Right ventricle myocardium superior (tissue), 1 donor: ENCODE measurements at regions not wholly inside any gene's neighbourhood (a gene's known extent, or its start where the extent isn't known, plus 50 kb on each side); places are given as distances from the start of the nearest gene placed in this dataset.

Experiments
- ATAC-seq: fragments of 200-7000 bp; cut with Tn5 transposase; one replicate; pipeline ENCODE4 v1.9.1; 2020; ENCODE audit warnings: mild to moderate bottlenecking; ENCODE audit not compliant: poor library complexity
- DNase-seq: peaks from one replicate; pipeline ENCODE4 v3.0.0-alpha.2; 2020
- intact Hi-C: fragments of 100-400 bp; cut with DNase I; formaldehyde crosslinking; loops from one replicate; pipeline ENCODE4 v1.11.2; 2022
- donor health status: DM: no; HTN: yes; CAD: no; lungs with severe emphysema.

- intact Hi-C loops, result no loop called here
- no peak for DNase-seq
- ATAC-seq, result no peak
These were observed 575.9 kb downstream of the MID1IP1 start for GRCh38 chrX:39377157-39377556.

GRCh38 chrX:39377773-39378172 lies 576.5 kb downstream of the MID1IP1 start:
- intact Hi-C loops, result no loop called here
- DNase-seq (no peak), ATAC-seq (no peak)

- DNase-seq (no peak), ATAC-seq (no peak)
- intact Hi-C loops, result no loop called here
These were observed 580.2 kb downstream of the MID1IP1 start for GRCh38 chrX:39381422-39381821.

- intact Hi-C loops, result no loop called here
- no peak for ATAC-seq
- DNase-seq, result no peak
These were observed 583.7 kb downstream of the MID1IP1 start for GRCh38 chrX:39384996-39385395.

- DNase-seq, result no peak
- intact Hi-C loops, result no loop called here
- ATAC-seq, result no peak
These were observed 587.5 kb downstream of the MID1IP1 start for GRCh38 chrX:39388730-39389129.

GRCh38 chrX:39396358-39396995 lies 595.2 kb downstream of the MID1IP1 start:
- intact Hi-C loops, result no loop called here
- no peak for DNase-seq
- no peak for ATAC-seq

GRCh38 chrX:39397561-39398199 lies 596.4 kb downstream of the MID1IP1 start:
- DNase-seq (no peak), ATAC-seq (no peak)
- intact Hi-C loops, result no loop called here

GRCh38 chrX:39398215-39398962 lies 597.1 kb downstream of the MID1IP1 start:
- intact Hi-C loops, result no loop called here
- DNase-seq, result no peak
- no peak for ATAC-seq

- peak; percentile 50 for DNase-seq
- ATAC-seq, result no peak
- intact Hi-C loops, result no loop called here
These were observed 597.7 kb downstream of the MID1IP1 start for GRCh38 chrX:39398963-39399261.

GRCh38 chrX:39399387-39399786 lies 598.1 kb downstream of the MID1IP1 start:
- intact Hi-C loops, result no loop called here
- no peak for ATAC-seq
- no peak for DNase-seq

- ATAC-seq, result no peak
These were observed 600.3 kb downstream of the MID1IP1 start for GRCh38 chrX:39401483-39402110.

GRCh38 chrX:39402158-39402557 lies 600.9 kb downstream of the MID1IP1 start:
- DNase-seq, result no peak

More at GRCh38 chrX:39401483-39402110, 600.3 kb downstream of the MID1IP1 start:
- intact Hi-C loops, result no loop called here
- DNase-seq, result no peak

GRCh38 chrX:39406799-39407198 lies 605.5 kb downstream of the MID1IP1 start:
- ATAC-seq (no peak), DNase-seq (no peak)
- intact Hi-C loops, result no loop called here

More at GRCh38 chrX:39402158-39402557, 600.9 kb downstream of the MID1IP1 start:
- intact Hi-C loops, result no loop called here
- no peak for ATAC-seq

- intact Hi-C loops, result no loop called here
- DNase-seq (no peak), ATAC-seq (no peak)
These were observed 608.1 kb downstream of the MID1IP1 start for GRCh38 chrX:39409246-39409917.

GRCh38 chrX:39414290-39414854 lies 613.1 kb downstream of the MID1IP1 start:
- no peak for DNase-seq
- intact Hi-C loops, result no loop called here
- ATAC-seq, result no peak

GRCh38 chrX:39416547-39417260 lies 615.4 kb downstream of the MID1IP1 start:
- intact Hi-C loops, result no loop called here
- no peak for DNase-seq
- ATAC-seq, result no peak

GRCh38 chrX:39418254-39418704 lies 617.0 kb downstream of the MID1IP1 start:
- ATAC-seq (no peak), DNase-seq (no peak)
- intact Hi-C loops, result no loop called here
